ENCODE measurements at regions not wholly inside any gene's neighbourhood (a gene's known extent, or its start where the extent isn't known, plus 50 kb on each side); places are given as distances from the start of the nearest gene placed in this dataset.

DNA sequence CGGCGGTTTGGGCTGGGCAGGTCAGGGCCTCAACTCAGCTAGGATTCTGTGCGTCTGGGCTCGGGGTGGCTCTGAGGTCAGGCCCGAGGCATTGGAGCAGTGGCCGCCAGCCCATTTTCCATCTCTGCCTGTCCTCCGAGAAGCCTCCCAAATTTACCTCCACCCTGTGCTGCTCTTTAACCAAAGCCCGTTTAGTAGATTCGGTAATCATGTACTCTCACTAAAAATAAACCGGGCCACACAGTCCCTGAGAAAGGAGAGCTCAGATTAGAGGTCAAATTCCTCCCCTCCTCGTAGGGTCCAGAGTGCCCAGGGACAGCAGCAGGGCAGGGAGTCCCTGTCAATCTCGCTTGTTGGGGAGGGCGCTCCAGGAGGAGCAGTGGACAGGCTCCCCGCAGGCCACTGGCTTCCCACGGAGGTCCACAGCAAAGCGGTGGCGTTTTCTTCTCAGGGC, 88.7 kb upstream of the CHST15 start:
- TF ChIP-seq, protein P1, sequence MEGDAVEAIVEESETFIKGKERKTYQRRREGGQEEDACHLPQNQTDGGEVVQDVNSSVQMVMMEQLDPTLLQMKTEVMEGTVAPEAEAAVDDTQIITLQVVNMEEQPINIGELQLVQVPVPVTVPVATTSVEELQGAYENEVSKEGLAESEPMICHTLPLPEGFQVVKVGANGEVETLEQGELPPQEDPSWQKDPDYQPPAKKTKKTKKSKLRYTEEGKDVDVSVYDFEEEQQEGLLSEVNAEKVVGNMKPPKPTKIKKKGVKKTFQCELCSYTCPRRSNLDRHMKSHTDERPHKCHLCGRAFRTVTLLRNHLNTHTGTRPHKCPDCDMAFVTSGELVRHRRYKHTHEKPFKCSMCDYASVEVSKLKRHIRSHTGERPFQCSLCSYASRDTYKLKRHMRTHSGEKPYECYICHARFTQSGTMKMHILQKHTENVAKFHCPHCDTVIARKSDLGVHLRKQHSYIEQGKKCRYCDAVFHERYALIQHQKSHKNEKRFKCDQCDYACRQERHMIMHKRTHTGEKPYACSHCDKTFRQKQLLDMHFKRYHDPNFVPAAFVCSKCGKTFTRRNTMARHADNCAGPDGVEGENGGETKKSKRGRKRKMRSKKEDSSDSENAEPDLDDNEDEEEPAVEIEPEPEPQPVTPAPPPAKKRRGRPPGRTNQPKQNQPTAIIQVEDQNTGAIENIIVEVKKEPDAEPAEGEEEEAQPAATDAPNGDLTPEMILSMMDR (IDR thresholded peaks at IDR 0.05) = no peak
- TF ChIP-seq POLR2A (IDR thresholded peaks at IDR 0.05) = no peak
